ENCODE measurements at regions not wholly inside any gene's neighbourhood (a gene's known extent, or its start where the extent isn't known, plus 50 kb on each side); places are given as distances from the start of the nearest gene placed in this dataset.

DNA sequence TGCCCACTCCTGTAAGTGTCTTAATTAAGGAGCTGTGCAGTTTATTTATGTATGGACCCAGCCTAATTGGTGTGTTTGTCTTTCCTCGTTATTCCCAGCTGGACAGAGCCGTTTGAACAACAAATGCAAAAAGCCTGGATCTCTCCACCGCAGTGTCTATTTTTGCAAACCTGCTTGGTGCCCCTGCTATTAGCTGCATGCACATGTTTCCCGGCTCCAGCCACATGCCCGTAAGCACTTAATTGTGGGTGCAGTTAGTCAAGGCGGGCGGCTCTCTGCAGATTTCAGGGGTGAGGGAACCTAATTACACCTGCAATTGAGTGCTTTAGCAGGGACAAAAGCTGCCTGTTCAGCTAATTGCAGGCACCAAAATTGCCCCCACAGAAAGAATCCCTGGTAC, 74.0 kb upstream of the GSE1 start:
- Histone ChIP-seq H4K20me1 (ENCODE audit: insufficient read depth) (no peaks in the 10 kb centered on the region), H3K36me3 (ENCODE audit: insufficient read depth, low read length) (no peaks in the 10 kb centered on the region), H2AFZ (ENCODE audit: low read depth, low read length) (no peak overlapping the region), H3K9me2 (ENCODE audit: insufficient read depth, low read length) (no peaks in the 10 kb centered on the region), H3K27me3 (ENCODE audit: insufficient read depth, low read depth, low read length) (no peaks in the 10 kb centered on the region), H3K79me2 (replicated peaks; ENCODE audit: insufficient read depth, low read length) (no peaks in the 10 kb centered on the region), H3K4me2 (ENCODE audit: low read length) (no peak overlapping the region), H3K27ac (ENCODE audit: low read length) (no peak overlapping the region), H3K4me3 (ENCODE audit: low read length) (no peak overlapping the region), H3K9me3 (ENCODE audit: low read length) (no peaks in the 10 kb centered on the region), H3K9ac (ENCODE audit: low read length) (no peak overlapping the region), H3F3A (ENCODE audit: insufficient read depth, low read length, poor library complexity, severe bottlenecking) (no peaks in the 10 kb centered on the region)
- no peak for TF ChIP-seq RAD21 (conservative IDR thresholded peaks at IDR 0.05)
- TF ChIP-seq, protein P1, sequence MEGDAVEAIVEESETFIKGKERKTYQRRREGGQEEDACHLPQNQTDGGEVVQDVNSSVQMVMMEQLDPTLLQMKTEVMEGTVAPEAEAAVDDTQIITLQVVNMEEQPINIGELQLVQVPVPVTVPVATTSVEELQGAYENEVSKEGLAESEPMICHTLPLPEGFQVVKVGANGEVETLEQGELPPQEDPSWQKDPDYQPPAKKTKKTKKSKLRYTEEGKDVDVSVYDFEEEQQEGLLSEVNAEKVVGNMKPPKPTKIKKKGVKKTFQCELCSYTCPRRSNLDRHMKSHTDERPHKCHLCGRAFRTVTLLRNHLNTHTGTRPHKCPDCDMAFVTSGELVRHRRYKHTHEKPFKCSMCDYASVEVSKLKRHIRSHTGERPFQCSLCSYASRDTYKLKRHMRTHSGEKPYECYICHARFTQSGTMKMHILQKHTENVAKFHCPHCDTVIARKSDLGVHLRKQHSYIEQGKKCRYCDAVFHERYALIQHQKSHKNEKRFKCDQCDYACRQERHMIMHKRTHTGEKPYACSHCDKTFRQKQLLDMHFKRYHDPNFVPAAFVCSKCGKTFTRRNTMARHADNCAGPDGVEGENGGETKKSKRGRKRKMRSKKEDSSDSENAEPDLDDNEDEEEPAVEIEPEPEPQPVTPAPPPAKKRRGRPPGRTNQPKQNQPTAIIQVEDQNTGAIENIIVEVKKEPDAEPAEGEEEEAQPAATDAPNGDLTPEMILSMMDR (IDR thresholded peaks at IDR 0.05; ENCODE audit: poor library complexity, severe bottlenecking), result no peak
- TF ChIP-seq SMC3 (conservative IDR thresholded peaks at IDR 0.05; ENCODE audit: poor library complexity), result no peak
- TF ChIP-seq POLR2AphosphoS5 (IDR thresholded peaks at IDR 0.05), result no peak
- TF ChIP-seq, protein P2, sequence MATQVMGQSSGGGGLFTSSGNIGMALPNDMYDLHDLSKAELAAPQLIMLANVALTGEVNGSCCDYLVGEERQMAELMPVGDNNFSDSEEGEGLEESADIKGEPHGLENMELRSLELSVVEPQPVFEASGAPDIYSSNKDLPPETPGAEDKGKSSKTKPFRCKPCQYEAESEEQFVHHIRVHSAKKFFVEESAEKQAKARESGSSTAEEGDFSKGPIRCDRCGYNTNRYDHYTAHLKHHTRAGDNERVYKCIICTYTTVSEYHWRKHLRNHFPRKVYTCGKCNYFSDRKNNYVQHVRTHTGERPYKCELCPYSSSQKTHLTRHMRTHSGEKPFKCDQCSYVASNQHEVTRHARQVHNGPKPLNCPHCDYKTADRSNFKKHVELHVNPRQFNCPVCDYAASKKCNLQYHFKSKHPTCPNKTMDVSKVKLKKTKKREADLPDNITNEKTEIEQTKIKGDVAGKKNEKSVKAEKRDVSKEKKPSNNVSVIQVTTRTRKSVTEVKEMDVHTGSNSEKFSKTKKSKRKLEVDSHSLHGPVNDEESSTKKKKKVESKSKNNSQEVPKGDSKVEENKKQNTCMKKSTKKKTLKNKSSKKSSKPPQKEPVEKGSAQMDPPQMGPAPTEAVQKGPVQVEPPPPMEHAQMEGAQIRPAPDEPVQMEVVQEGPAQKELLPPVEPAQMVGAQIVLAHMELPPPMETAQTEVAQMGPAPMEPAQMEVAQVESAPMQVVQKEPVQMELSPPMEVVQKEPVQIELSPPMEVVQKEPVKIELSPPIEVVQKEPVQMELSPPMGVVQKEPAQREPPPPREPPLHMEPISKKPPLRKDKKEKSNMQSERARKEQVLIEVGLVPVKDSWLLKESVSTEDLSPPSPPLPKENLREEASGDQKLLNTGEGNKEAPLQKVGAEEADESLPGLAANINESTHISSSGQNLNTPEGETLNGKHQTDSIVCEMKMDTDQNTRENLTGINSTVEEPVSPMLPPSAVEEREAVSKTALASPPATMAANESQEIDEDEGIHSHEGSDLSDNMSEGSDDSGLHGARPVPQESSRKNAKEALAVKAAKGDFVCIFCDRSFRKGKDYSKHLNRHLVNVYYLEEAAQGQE (IDR thresholded peaks at IDR 0.05; ENCODE audit: borderline replicate concordance), result no peak

DNA sequence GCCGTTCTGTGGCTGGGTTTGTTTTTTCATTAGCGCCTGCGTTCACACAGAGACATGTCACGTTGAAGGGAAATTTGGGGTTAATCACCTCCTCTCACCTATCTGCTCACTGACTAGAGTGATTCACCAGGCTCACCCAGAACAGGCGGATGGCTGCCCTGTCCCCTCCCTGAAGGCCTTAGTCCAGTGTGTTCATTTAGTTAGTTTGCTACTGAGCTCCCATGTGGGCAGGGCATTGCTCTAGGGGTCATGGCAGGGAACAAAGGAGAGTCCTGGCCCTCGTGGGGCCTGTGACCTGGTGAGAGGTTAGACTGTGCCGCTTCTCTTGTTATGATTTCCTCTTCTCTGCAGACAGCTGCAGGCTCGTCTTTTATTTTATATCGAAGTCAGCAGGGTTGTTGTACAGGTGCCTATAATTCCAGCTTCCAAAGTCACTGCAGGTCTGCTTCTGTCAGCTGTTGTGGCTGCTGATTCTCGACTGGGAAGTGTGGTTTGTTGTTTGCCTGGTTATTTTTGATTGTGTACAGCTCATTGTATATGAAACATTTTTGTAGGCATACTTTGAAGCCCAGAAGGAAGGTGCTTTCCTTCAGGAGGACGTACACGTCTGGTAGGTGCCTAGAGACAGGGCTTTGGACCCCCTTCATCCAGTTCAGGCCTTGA, 73.4 kb upstream of the GSE1 start:
- Histone ChIP-seq H4K20me1 (ENCODE audit: insufficient read depth) (no peaks in the 10 kb centered on the region), H3K4me3 (ENCODE audit: low read length) (no peak overlapping the region)

More for the DNA sequence above, 73.4 kb upstream of the GSE1 start:
- H3K9ac ChIP-seq (ENCODE audit: low read length), result no peak overlapping the region
- no peaks in the 10 kb centered on the region for H3F3A ChIP-seq (ENCODE audit: insufficient read depth, low read length, poor library complexity, severe bottlenecking)
- H3K9me2 ChIP-seq (ENCODE audit: insufficient read depth, low read length), result no peaks in the 10 kb centered on the region
- H3K4me2 ChIP-seq (ENCODE audit: low read length), result no peak overlapping the region
- no peaks in the 10 kb centered on the region for H3K79me2 ChIP-seq (replicated peaks; ENCODE audit: insufficient read depth, low read length)
- H3K36me3 ChIP-seq (ENCODE audit: insufficient read depth, low read length), result no peaks in the 10 kb centered on the region
- H3K27me3 ChIP-seq (ENCODE audit: insufficient read depth, low read depth, low read length), result no peaks in the 10 kb centered on the region
- no peak overlapping the region for H2AFZ ChIP-seq (ENCODE audit: low read depth, low read length)
- H3K9me3 ChIP-seq (ENCODE audit: low read length), result no peaks in the 10 kb centered on the region
- no peak overlapping the region for H3K27ac ChIP-seq (ENCODE audit: low read length)
- TF ChIP-seq EP300 (conservative IDR thresholded peaks at IDR 0.05; ENCODE audit: poor library complexity, severe bottlenecking), result no peak
- no peak for TF ChIP-seq EZH2 (IDR thresholded peaks at IDR 0.05; ENCODE audit: borderline replicate concordance, insufficient read depth, low read length, poor library complexity, severe bottlenecking)
- TF ChIP-seq, protein P2 (IDR thresholded peaks at IDR 0.05; ENCODE audit: borderline replicate concordance), result no peak
- TF ChIP-seq RAD21 (conservative IDR thresholded peaks at IDR 0.05), result no peak
- no peak for TF ChIP-seq SMC3 (conservative IDR thresholded peaks at IDR 0.05; ENCODE audit: poor library complexity)
- no peak for TF ChIP-seq TAF1 (IDR thresholded peaks at IDR 0.05; ENCODE audit: low read depth)
- TF ChIP-seq, protein P1 (IDR thresholded peaks at IDR 0.05; ENCODE audit: poor library complexity, severe bottlenecking), result no peak
- TF ChIP-seq POLR2AphosphoS5 (IDR thresholded peaks at IDR 0.05), result no peak
- TF ChIP-seq MXI1 (conservative IDR thresholded peaks at IDR 0.05; ENCODE audit: poor library complexity, severe bottlenecking), result no peak
